Endothelial cell of umbilical vein (primary cell): ENCODE measurements at regions not wholly inside any gene's neighbourhood (a gene's known extent, or its start where the extent isn't known, plus 50 kb on each side); places are given as distances from the start of the nearest gene placed in this dataset.

Experiments
- BruUV-seq: library from RNA; stranded (reverse); fragments of 400-500 nt; replicated peaks from 2 replicates; lab custom pipeline; 2021; lab: Mats Ljungman, UMichigan
- CTCF ChIA-PET: fragments of 300-600, 350-600 bp; sonication (Branson Sonifier 250); formaldehyde crosslinking; loops from one replicate; lab custom pipeline; 2021; ENCODE audit warnings: antibody characterized with exemption, inconsistent platforms; lab: Charles Lee
- POLR2A ChIA-PET: fragments of 300-600, 350-600 bp; sonication (Branson Sonifier 250); formaldehyde crosslinking; loops from one replicate; lab custom pipeline; 2021; ENCODE audit warnings: antibody characterized with exemption, inconsistent platforms; lab: Charles Lee
- DNase-seq: peaks from one replicate; pipeline ENCODE4 v3.0.0-alpha.2; 2011; ENCODE audit warnings: low read depth, low spot score
- FAIRE-seq: peaks from 2 replicates; lab custom pipeline; 2011; peaks lifted over from hg19 to GRCh38; lab: Jason Lieb, UNC
- H2AFZ ChIP-seq: 2 replicates; pipeline ENCODE4 v1.6.0; 2012; ENCODE audit warnings: low read depth, low read length, control low read depth, inconsistent platforms
- H3K27ac ChIP-seq: 2 replicates; pipeline ENCODE4 v1.5.1; 2011; ENCODE audit warnings: low read depth, mild to moderate bottlenecking, control low read depth, low read length, moderate library complexity; ENCODE audit not compliant: insufficient read depth
- H3K27me3 ChIP-seq, 2 experiments: 2 replicates each; pipeline versions ENCODE4 v1.6.0 to v1.6.1; 2011; ENCODE audit warnings: low read length in 2 of 2, mixed read lengths in 1 of 2; ENCODE audit not compliant: control insufficient read depth in 2 of 2, insufficient read depth in 2 of 2
- H3K36me3 ChIP-seq, 2 experiments: 2 replicates in 1 of 2; 3 replicates in 1 of 2; pipeline ENCODE4 v1.5.1; 2011; ENCODE audit warnings: low read length in 2 of 2, mild to moderate bottlenecking in 1 of 2, moderate library complexity in 1 of 2; ENCODE audit not compliant: control insufficient read depth in 2 of 2, insufficient read depth in 2 of 2; ENCODE audit errors: extremely low read depth in 1 of 2
- H3K4me1 ChIP-seq: 3 replicates; pipeline ENCODE4 v1.5.1; 2011; ENCODE audit warnings: mild to moderate bottlenecking, low read length; ENCODE audit not compliant: control insufficient read depth, insufficient read depth; ENCODE audit errors: extremely low read depth
- H3K4me2 ChIP-seq: 2 replicates; pipeline ENCODE4 v1.6.1; 2011; ENCODE audit warnings: low read length, control low read depth, mixed read lengths; ENCODE audit not compliant: insufficient read depth
- H3K4me3 ChIP-seq, 3 experiments: fragments of 200-600 bp in 1 of 3; sonication (generic), shearing (Covaris generic) in 1 of 3; replicated peaks in 1 of 3; 2 replicates each; pipeline ENCODE4 v1.5.1; 2011 to 2016; ENCODE audit warnings: control low read depth in 3 of 3, low read length in 3 of 3, mild to moderate bottlenecking in 2 of 3, inconsistent platforms in 1 of 3, low read depth in 1 of 3, moderate library complexity in 1 of 3; ENCODE audit not compliant: insufficient read depth in 1 of 3
- H3K79me2 ChIP-seq: 2 replicates; pipeline ENCODE4 v1.6.0; 2012; ENCODE audit warnings: low read length, inconsistent platforms; ENCODE audit not compliant: control insufficient read depth, insufficient read depth
- H3K9ac ChIP-seq: replicated peaks from 2 replicates; pipeline ENCODE3; 2011; ENCODE audit warnings: low read length, control low read depth; ENCODE audit not compliant: insufficient read depth; ENCODE audit errors: extremely low read depth
- H3K9me1 ChIP-seq: replicated peaks from 3 replicates; pipeline ENCODE4 v1.6.0; 2011; ENCODE audit warnings: mild to moderate bottlenecking, low read length; ENCODE audit not compliant: control insufficient read depth, insufficient read depth; ENCODE audit errors: extremely low read depth
- H3K9me3 ChIP-seq: replicated peaks from 2 replicates; pipeline ENCODE4 v1.5.1; 2012; ENCODE audit warnings: low read length, inconsistent platforms; ENCODE audit not compliant: control insufficient read depth, insufficient read depth
- H4K20me1 ChIP-seq: replicated peaks from 2 replicates; pipeline ENCODE3; 2011; ENCODE audit warnings: mild to moderate bottlenecking, low read length; ENCODE audit not compliant: control insufficient read depth, insufficient read depth; ENCODE audit errors: extremely low read depth
- CTCF ChIP-seq, 2 donors: IDR thresholded peaks; 1 replicate in 1 of 2; 2 replicates in 1 of 2; pipeline ENCODE4 v1.5.1; 2011; ENCODE audit warnings: low read length in 2 of 2, mild to moderate bottlenecking in 2 of 2, moderate library complexity in 2 of 2, control low read depth in 1 of 2, inconsistent platforms in 1 of 2, low read depth in 1 of 2; ENCODE audit not compliant: insufficient read depth in 1 of 2; ENCODE audit errors: extremely low read depth in 1 of 2
- EZH2 ChIP-seq: IDR thresholded peaks from 2 replicates; pipeline ENCODE4 v1.6.1; 2012; ENCODE audit warnings: borderline replicate concordance, low read depth, mild to moderate bottlenecking, moderate library complexity, low read length, inconsistent platforms; ENCODE audit not compliant: severe bottlenecking
- FOS ChIP-seq: IDR thresholded peaks from 2 replicates; pipeline ENCODE4 v1.6.1; 2011; ENCODE audit warnings: mild to moderate bottlenecking, low read length, moderate library complexity, borderline replicate concordance; ENCODE audit not compliant: insufficient read depth
- GATA2 ChIP-seq: IDR thresholded peaks from 2 replicates; pipeline ENCODE4 v1.7.0; 2011; ENCODE audit warnings: low read depth, mild to moderate bottlenecking, moderate library complexity, mixed read lengths, low read length; ENCODE audit not compliant: insufficient read length, insufficient read depth
- JUN ChIP-seq: IDR thresholded peaks from 2 replicates; pipeline ENCODE4 v1.6.1; 2011; ENCODE audit warnings: borderline replicate concordance, low read depth; ENCODE audit not compliant: insufficient read length, insufficient read depth
- MAX ChIP-seq: IDR thresholded peaks from 2 replicates; pipeline ENCODE4 v1.6.1; 2011; ENCODE audit not compliant: insufficient read depth, insufficient read length
- MYC ChIP-seq: IDR thresholded peaks from one replicate; pipeline ENCODE4 v1.6.1; 2011; ENCODE audit warnings: mild to moderate bottlenecking, low read depth, low read length
- POLR2A ChIP-seq: IDR thresholded peaks from 2 replicates; pipeline ENCODE4 v1.6.1; 2012; ENCODE audit warnings: low read depth, mild to moderate bottlenecking, control low read depth, low read length
- POLR2AphosphoS5 ChIP-seq: IDR thresholded peaks from 2 replicates; pipeline ENCODE4 v1.6.1; 2012; ENCODE audit warnings: low read depth, mild to moderate bottlenecking, control low read depth, low read length, moderate library complexity; ENCODE audit not compliant: insufficient read depth
- dilution Hi-C: fragments of 300-500 bp; cut with MboI; formaldehyde crosslinking; loops from one replicate; pipeline ENCODE4 v1.15.0; 2019; ENCODE audit warnings: low sequenced_read_pairs; ENCODE audit not compliant: extremely low pct_ligation_motif_present
- intact Hi-C: fragments of 100-400 bp; cut with micrococcal nuclease; formaldehyde crosslinking; loops from one replicate; pipeline ENCODE4 v1.10.0; 2022

GRCh38 chr5:32499261-32499660 is 54.7 kb upstream of the ZFR start:
- Histone ChIP-seq H3K27me3 (peaks cover under 1 to 3% of the 10 kb centered on the region in 2 experiments), H3K36me3 (no peaks in the 10 kb centered on the region), H3K4me3 (no peak overlapping the region), H3K9me3 (no peaks in the 10 kb centered on the region), H4K20me1 (no peaks in the 10 kb centered on the region), H3K27ac (no peak overlapping the region), H3K9me1 (no peaks in the 10 kb centered on the region), H3K79me2 (no peaks in the 10 kb centered on the region), H3K4me1 (no peaks in the 10 kb centered on the region), H3K9ac (no peak overlapping the region), H3K4me2 (no peak overlapping the region), H2AFZ (no peak overlapping the region)
- ChIA-PET POLR2A (no interaction called here), CTCF (interaction anchor here (2.0 to 3.5 kb wide), 2 partner anchors 10 to 91 kb away, joined by 7 to 21 read pairs; no protein-coding TSS in a partner anchor)
- intact Hi-C loops (no loop called here), dilution Hi-C loops (no loop called here)
- TF ChIP-seq POLR2AphosphoS5: no peak
- TF ChIP-seq CTCF (IDR thresholded peaks at IDR 0.05; ENCODE audit: extremely low read depth in 1 of 2, insufficient read depth in 1 of 2, low read depth in 1 of 2, low read length in 2 of 2): no peak
- no peak for TF ChIP-seq MAX
- TF ChIP-seq FOS: no peak
- no peak for TF ChIP-seq POLR2A
- TF ChIP-seq JUN: no peak
- FAIRE-seq (no peak), DNase-seq (no peak)
- BruUV-seq: no TSS peak

GRCh38 chr5:32498484-32498883 is 53.9 kb upstream of the ZFR start:
- no TSS peak for BruUV-seq
- no peaks in the 10 kb centered on the region for H3K79me2 ChIP-seq
- ChIA-PET POLR2A (no interaction called here), CTCF (interaction anchor here (2.0 to 3.5 kb wide), 2 partner anchors 10 to 92 kb away, joined by 7 to 21 read pairs; no protein-coding TSS in a partner anchor)
- H4K20me1 ChIP-seq: no peaks in the 10 kb centered on the region
- H3K9ac ChIP-seq: no peak overlapping the region
- TF ChIP-seq MYC (no peak), POLR2A (no peak), GATA2 (no peak), EZH2 (no peak), MAX (no peak), JUN (no peak), CTCF (IDR thresholded peaks at IDR 0.05; ENCODE audit: extremely low read depth in 1 of 2, insufficient read depth in 1 of 2, low read depth in 1 of 2, low read length in 2 of 2) (no peak), POLR2AphosphoS5 (no peak)
- H3K4me1 ChIP-seq: no peaks in the 10 kb centered on the region
- no peak overlapping the region for H2AFZ ChIP-seq
- H3K4me2 ChIP-seq: no peak overlapping the region
- intact Hi-C loops (no loop called here), dilution Hi-C loops (no loop called here)
- no peak overlapping the region for H3K4me3 ChIP-seq
- H3K9me1 ChIP-seq: no peaks in the 10 kb centered on the region
- peaks cover 0 to 3% of the 10 kb centered on the region in 2 experiments for H3K27me3 ChIP-seq
- H3K36me3 ChIP-seq: no peaks in the 10 kb centered on the region
- H3K9me3 ChIP-seq: no peaks in the 10 kb centered on the region
- FAIRE-seq (no peak), DNase-seq (no peak)
- H3K27ac ChIP-seq: no peak overlapping the region
